GM18861 (cell line): ENCODE measurements at regions not wholly inside any gene's neighbourhood (a gene's known extent, or its start where the extent isn't known, plus 50 kb on each side); places are given as distances from the start of the nearest gene placed in this dataset.

ENCODE experiments used
- ATAC-seq: cut with Tn5 transposase; IDR thresholded peaks from one replicate; pipeline ENCODE4 v1.9.1; 2021; ENCODE audit not compliant: unreplicated experiment

- no peak for ATAC-seq
Observed at GRCh38 chr10:113458451-113458850, 94.4 kb upstream of the HABP2 start.

- no peak for ATAC-seq
Observed at GRCh38 chr10:113458944-113459343, 93.9 kb upstream of the HABP2 start.

GRCh38 chr10:113459626-113460280 lies 93.1 kb upstream of the HABP2 start:
- ATAC-seq: no peak

GRCh38 chr10:113463083-113463482 lies 89.8 kb upstream of the HABP2 start:
- no peak for ATAC-seq

- ATAC-seq: no peak
Observed at GRCh38 chr10:113463777-113464176, 89.1 kb upstream of the HABP2 start.

GRCh38 chr10:113469796-113470195 lies 83.1 kb upstream of the HABP2 start:
- ATAC-seq: no peak

- ATAC-seq: no peak
Observed at GRCh38 chr10:113470372-113471240, 82.2 kb upstream of the HABP2 start.

GRCh38 chr10:113471241-113471996 lies 81.4 kb upstream of the HABP2 start:
- ATAC-seq: no peak

- ATAC-seq: no peak
Observed at GRCh38 chr10:113473011-113473410, 79.8 kb upstream of the HABP2 start.

- ATAC-seq: no peak
Observed at GRCh38 chr10:113473851-113474250, 79.0 kb upstream of the HABP2 start.

- no peak for ATAC-seq
Observed at GRCh38 chr10:113474752-113475151, 78.1 kb upstream of the HABP2 start.

- ATAC-seq: no peak
Observed at GRCh38 chr10:113475381-113475807, 77.5 kb upstream of the HABP2 start.

- ATAC-seq: no peak
Observed at GRCh38 chr10:113476191-113476590, 76.7 kb upstream of the HABP2 start.

GRCh38 chr10:113476673-113477072 lies 76.2 kb upstream of the HABP2 start:
- ATAC-seq: no peak

- ATAC-seq: no peak
Observed at GRCh38 chr10:113477451-113477850, 75.4 kb upstream of the HABP2 start.

GRCh38 chr10:113479346-113480080 lies 73.3 kb upstream of the HABP2 start:
- no peak for ATAC-seq

- no peak for ATAC-seq
Observed at GRCh38 chr10:113480081-113480360, 72.8 kb upstream of the HABP2 start.

GRCh38 chr10:113480851-113481502 lies 71.9 kb upstream of the HABP2 start:
- no peak for ATAC-seq

GRCh38 chr10:113484487-113484886 lies 68.4 kb upstream of the HABP2 start:
- no peak for ATAC-seq

- no peak for ATAC-seq
Observed at GRCh38 chr10:113485736-113486135, 67.1 kb upstream of the HABP2 start.

GRCh38 chr10:113486531-113486930 lies 66.3 kb upstream of the HABP2 start:
- no peak for ATAC-seq
